ENCODE measurements at regions not wholly inside any gene's neighbourhood (a gene's known extent, or its start where the extent isn't known, plus 50 kb on each side); places are given as distances from the start of the nearest gene placed in this dataset.

DNA sequence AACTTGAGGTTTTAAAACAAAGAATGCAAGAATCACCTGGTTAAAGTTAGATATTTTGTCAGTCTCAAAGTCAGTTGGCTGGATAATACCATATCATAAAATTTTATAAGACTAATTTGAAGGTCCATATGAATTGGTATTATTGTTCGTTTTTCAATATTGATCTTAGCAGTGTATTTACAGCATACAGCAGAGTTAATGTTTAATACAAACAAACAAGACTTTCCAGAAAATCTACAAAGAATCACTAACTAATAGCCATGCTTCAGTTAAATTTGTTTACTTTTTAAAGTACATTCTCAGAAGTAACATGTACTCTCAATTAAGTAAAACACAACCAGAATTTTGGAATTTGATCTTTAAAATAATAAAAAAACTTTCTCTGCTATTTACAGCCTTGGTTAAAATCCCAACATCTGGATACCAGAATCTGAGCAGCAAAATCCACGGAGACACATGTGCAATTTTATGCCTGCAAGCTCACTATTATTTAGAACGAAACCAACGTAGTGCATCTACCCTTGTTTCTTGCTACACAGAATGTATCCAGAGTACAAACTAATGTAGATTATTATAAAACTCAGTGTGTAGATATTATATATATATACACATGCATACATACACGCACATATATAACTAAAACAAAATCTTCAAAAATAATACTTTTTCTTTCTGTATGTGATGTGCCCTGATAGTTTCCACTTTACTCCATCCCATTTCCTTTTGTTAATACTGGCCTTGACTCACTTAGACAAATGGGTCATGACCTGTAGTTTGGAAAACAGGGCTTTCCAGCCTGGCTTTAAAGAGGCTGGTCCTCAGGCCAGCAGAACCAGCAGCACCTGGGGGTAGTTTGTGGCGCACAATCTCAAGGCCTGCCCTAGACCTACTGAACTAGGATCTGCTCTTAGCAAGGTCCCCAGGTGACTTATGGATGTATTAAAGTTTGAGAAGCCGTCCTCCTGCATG lies 63.6 kb upstream of the ERG start:
- Histone ChIP-seq H3K9ac (ENCODE audit: insufficient read depth in 1 of 2, low read depth in 2 of 2, low read length in 2 of 2) (no peak overlapping the region), H4K20me1 (replicated peaks; ENCODE audit: control insufficient read depth, insufficient read depth, low read length) (no peaks in the 10 kb centered on the region), H3K9me1 (ENCODE audit: control insufficient read depth, insufficient read depth, low read length) (no peaks in the 10 kb centered on the region), H3K27ac (ENCODE audit: extremely low read depth, low read depth, low read length) (no peak overlapping the region), H3K36me3 (ENCODE audit: control insufficient read depth, insufficient read depth, low read length) (no peaks in the 10 kb centered on the region), H3K4me3 (no peak overlapping the region), H3K4me2 (ENCODE audit: insufficient read depth, low read length) (no peak overlapping the region), H3K9me3 (replicated peaks; ENCODE audit: control insufficient read depth, insufficient read depth, low read depth, low read length) (no peaks in the 10 kb centered on the region), H2AFZ (ENCODE audit: low read depth, low read length) (no peak overlapping the region), H3K79me2 (ENCODE audit: control insufficient read depth, insufficient read depth, low read length) (no peaks in the 10 kb centered on the region), H3K4me1 (replicated peaks in 1 of 2; ENCODE audit: control insufficient read depth in 2 of 2, insufficient read depth in 2 of 2, low read length in 2 of 2) (no peaks in the 10 kb centered on the region), H3K27me3 (ENCODE audit: control insufficient read depth in 2 of 2, insufficient read depth in 2 of 2, low read length in 2 of 2) (peaks cover 3 to 10% of the 10 kb centered on the region in 2 experiments; a peak in 3 of 5 replicates)
- CTCF ChIA-PET (ENCODE audit: low intra/inter-chr PET ratio), result no interaction called here
- POLR2A ChIA-PET, result interaction anchor here (1.3 kb wide), 1 partner anchor 12 kb away, joined by 4 read pairs; no protein-coding TSS in a partner anchor
- no peak for TF ChIP-seq NFYB (IDR thresholded peaks at IDR 0.05; ENCODE audit: extremely low read depth, insufficient read length)
- no peak for TF ChIP-seq POLR2AphosphoS5 (IDR thresholded peaks at IDR 0.05; ENCODE audit: control insufficient read depth, insufficient read depth, low read depth, low read length)
- no peak for TF ChIP-seq CBX5 (IDR thresholded peaks at IDR 0.05; ENCODE audit: borderline replicate concordance, low read depth)
- TF ChIP-seq, protein P1, sequence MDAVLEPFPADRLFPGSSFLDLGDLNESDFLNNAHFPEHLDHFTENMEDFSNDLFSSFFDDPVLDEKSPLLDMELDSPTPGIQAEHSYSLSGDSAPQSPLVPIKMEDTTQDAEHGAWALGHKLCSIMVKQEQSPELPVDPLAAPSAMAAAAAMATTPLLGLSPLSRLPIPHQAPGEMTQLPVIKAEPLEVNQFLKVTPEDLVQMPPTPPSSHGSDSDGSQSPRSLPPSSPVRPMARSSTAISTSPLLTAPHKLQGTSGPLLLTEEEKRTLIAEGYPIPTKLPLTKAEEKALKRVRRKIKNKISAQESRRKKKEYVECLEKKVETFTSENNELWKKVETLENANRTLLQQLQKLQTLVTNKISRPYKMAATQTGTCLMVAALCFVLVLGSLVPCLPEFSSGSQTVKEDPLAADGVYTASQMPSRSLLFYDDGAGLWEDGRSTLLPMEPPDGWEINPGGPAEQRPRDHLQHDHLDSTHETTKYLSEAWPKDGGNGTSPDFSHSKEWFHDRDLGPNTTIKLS (IDR thresholded peaks at IDR 0.05; ENCODE audit: borderline replicate concordance, low read depth), result no peak
- TF ChIP-seq ZKSCAN3 (CRISPR knock-in tag; IDR thresholded peaks at IDR 0.05), result no peak
- no peak for TF ChIP-seq JUND (IDR thresholded peaks at IDR 0.05; ENCODE audit: borderline replicate concordance, low read depth, low read length)
- TF ChIP-seq JUND (tag; IDR thresholded peaks at IDR 0.05; ENCODE audit: borderline replicate concordance, low read depth, low read length), result no peak
- no peak for TF ChIP-seq ZNF175 (CRISPR knock-in tag; IDR thresholded peaks at IDR 0.05; ENCODE audit: low read depth)
- no peak for TF ChIP-seq TCF3 (CRISPR knock-in tag; IDR thresholded peaks at IDR 0.05)
- no peak for TF ChIP-seq MTA2 (IDR thresholded peaks at IDR 0.05; ENCODE audit: low read depth)
- TF ChIP-seq ZNF133 (CRISPR knock-in tag; IDR thresholded peaks at IDR 0.05), result no peak
- no peak for TF ChIP-seq RFX7 (CRISPR knock-in tag; IDR thresholded peaks at IDR 0.05)
- no peak for TF ChIP-seq SNRNP70 (optimal IDR thresholded peaks at IDR 0.05; ENCODE audit: low read depth, low read length)
- TF ChIP-seq NR3C1 (CRISPR knock-in tag; IDR thresholded peaks at IDR 0.05), result no peak
- TF ChIP-seq ZNF174 (CRISPR knock-in tag; IDR thresholded peaks at IDR 0.05), result no peak
- no peak for TF ChIP-seq MAFG (tag; conservative IDR thresholded peaks at IDR 0.05)
- ATAC-seq (no peak), FAIRE-seq (no peak), DNase-seq (ENCODE audit: extremely low read depth in 1 of 4, low spot score in 3 of 4) (no peak)
- 0% methylated on average over 7 of the region's 7 CpGs for WGBS (ENCODE audit: insufficient coverage, low coverage, missing lambda C conversion rate)
- in situ Hi-C loops (cut with MboI) (no loop called here), intact Hi-C loops (cut with micrococcal nuclease) (no loop called here)
- no TSS peak for BruUV-seq (replicated peaks)
